Glutamatergic neuron (in vitro differentiated cells): ENCODE measurements at regions not wholly inside any gene's neighbourhood (a gene's known extent, or its start where the extent isn't known, plus 50 kb on each side); places are given as distances from the start of the nearest gene placed in this dataset.

Experiments
- DNase-seq: peaks from one replicate; pipeline ENCODE4 v3.0.0; 2022
- H3K27ac Mint-ChIP-seq: one replicate; pipeline ENCODE4 v1.8.0; 2020; ENCODE audit warnings: mild to moderate bottlenecking, mixed read lengths, inconsistent platforms; ENCODE audit not compliant: unreplicated experiment
- H3K27me3 Mint-ChIP-seq: one replicate; pipeline ENCODE4 v1.8.0; 2020; ENCODE audit warnings: mild to moderate bottlenecking, moderate library complexity, mixed read lengths, inconsistent platforms; ENCODE audit not compliant: unreplicated experiment
- H3K36me3 Mint-ChIP-seq: one replicate; pipeline ENCODE4 v1.8.0; 2020; ENCODE audit warnings: mild to moderate bottlenecking, mixed read lengths, inconsistent platforms; ENCODE audit not compliant: unreplicated experiment
- H3K4me1 Mint-ChIP-seq: one replicate; pipeline ENCODE4 v1.8.0; 2020; ENCODE audit warnings: mild to moderate bottlenecking, low read depth, mixed read lengths, inconsistent platforms; ENCODE audit not compliant: unreplicated experiment
- H3K4me3 Mint-ChIP-seq: one replicate; pipeline ENCODE4 v1.8.0; 2020; ENCODE audit warnings: mild to moderate bottlenecking, mixed read lengths, inconsistent platforms; ENCODE audit not compliant: unreplicated experiment
- H3K9me3 Mint-ChIP-seq: one replicate; pipeline ENCODE4 v1.8.0; 2020; ENCODE audit warnings: mild to moderate bottlenecking, moderate library complexity, mixed read lengths, inconsistent platforms; ENCODE audit not compliant: unreplicated experiment
- CTCF ChIP-seq: fragments of 200-600 bp; sonication (generic); IDR thresholded peaks from one replicate; pipeline ENCODE4 v1.5.0; 2021; ENCODE audit not compliant: partially characterized antibody, unreplicated experiment

DNA sequence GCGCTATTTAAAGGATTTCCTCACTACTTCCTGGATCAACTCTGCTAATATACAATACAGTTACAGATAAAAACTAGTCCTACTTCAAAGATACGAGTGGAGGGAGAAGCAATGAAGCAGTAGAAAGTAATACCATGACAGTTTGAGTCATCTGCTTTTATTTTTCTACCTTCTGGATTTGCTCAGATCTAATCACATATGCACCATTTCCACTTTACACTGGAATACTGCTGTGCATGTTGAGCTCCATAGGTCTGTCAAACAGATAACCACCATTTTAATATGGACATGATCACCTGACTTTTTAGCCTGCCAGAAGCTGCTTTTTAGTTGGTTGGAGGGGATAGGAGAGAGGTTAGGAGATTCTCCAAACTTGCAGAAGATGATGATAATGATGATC is 92.5 kb downstream of the MMUT start:
- peaks cover 8% of the 10 kb centered on the region for H3K9me3 Mint-ChIP-seq
- H3K4me1 Mint-ChIP-seq: no peaks in the 10 kb centered on the region
- TF ChIP-seq CTCF: no peak
- no peak for DNase-seq
- no peaks in the 10 kb centered on the region for H3K27me3 Mint-ChIP-seq
- peaks cover 19% of the 10 kb centered on the region for H3K36me3 Mint-ChIP-seq
- no peak overlapping the region for H3K27ac Mint-ChIP-seq
- no peak overlapping the region for H3K4me3 Mint-ChIP-seq

DNA sequence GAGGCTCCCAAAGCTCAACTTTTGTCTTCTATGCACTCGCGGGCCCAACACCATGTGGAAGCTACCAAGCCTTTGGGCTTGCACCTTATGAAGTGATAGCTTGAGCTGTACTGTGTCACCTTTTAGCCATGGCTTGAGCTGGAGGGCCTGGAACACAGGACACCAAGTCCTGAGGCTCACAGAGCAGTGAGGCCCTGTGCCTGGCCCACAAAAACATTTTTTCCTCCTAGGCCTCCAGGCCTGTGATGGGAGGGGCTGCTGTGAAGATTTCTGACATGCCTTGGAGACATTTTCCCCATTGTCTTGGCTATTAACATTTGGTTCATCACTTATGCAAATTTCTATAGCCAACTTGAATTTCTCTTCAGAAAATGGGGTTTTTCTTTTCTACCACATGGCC is 96.5 kb downstream of the MMUT start:
- Mint-ChIP-seq H3K9me3 (peaks cover 8% of the 10 kb centered on the region), H3K36me3 (peaks cover 22% of the 10 kb centered on the region), H3K27me3 (no peaks in the 10 kb centered on the region), H3K27ac (no peak overlapping the region), H3K4me1 (no peaks in the 10 kb centered on the region), H3K4me3 (no peak overlapping the region)
- DNase-seq: no peak
- TF ChIP-seq CTCF: no peak

- Mint-ChIP-seq H3K36me3 (no peaks in the 10 kb centered on the region), H3K27me3 (no peaks in the 10 kb centered on the region), H3K4me1 (no peaks in the 10 kb centered on the region), H3K4me3 (no peak overlapping the region), H3K9me3 (no peaks in the 10 kb centered on the region), H3K27ac (no peak overlapping the region)
- no peak for TF ChIP-seq CTCF
- no peak for DNase-seq
Observed at GRCh38 chr6:49348561-49348960, 114.5 kb downstream of the MMUT start.

GRCh38 chr6:49342410-49342809 is 120.6 kb downstream of the MMUT start:
- no peak for TF ChIP-seq CTCF
- Mint-ChIP-seq H3K27me3 (no peaks in the 10 kb centered on the region), H3K4me3 (no peak overlapping the region), H3K4me1 (no peaks in the 10 kb centered on the region), H3K36me3 (no peaks in the 10 kb centered on the region), H3K9me3 (no peaks in the 10 kb centered on the region), H3K27ac (no peak overlapping the region)
- no peak for DNase-seq

DNA sequence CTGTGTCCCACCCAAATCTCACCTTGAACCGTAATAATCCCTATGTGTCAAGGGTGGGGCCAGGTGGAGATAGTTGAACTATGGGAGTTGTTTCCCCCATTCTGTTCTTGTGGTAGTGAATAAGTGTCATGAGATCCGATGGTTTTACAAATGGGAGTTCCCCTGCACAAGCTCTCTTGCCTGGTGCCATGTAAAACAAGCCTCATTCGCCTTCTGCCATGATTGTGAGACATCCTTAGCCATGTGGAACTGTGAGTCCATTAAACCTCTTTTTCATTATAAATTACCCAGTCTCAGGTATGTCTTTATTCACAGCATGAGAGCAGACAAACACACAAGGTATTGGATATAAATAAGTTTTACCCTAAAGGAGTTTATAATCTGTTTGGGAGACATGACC is 121.2 kb downstream of the MMUT start:
- no peaks in the 10 kb centered on the region for H3K9me3 Mint-ChIP-seq
- H3K27ac Mint-ChIP-seq: no peak overlapping the region

More for the DNA sequence above, 121.2 kb downstream of the MMUT start:
- Mint-ChIP-seq H3K36me3 (no peaks in the 10 kb centered on the region), H3K4me1 (no peaks in the 10 kb centered on the region), H3K4me3 (no peak overlapping the region), H3K27me3 (no peaks in the 10 kb centered on the region)
- no peak for DNase-seq
- TF ChIP-seq CTCF: no peak
